IMR-90 (cell line): ENCODE measurements at regions not wholly inside any gene's neighbourhood (a gene's known extent, or its start where the extent isn't known, plus 50 kb on each side); places are given as distances from the start of the nearest gene placed in this dataset.

ENCODE experiments used
- CTCF ChIP-seq: conservative IDR thresholded peaks from 2 replicates; pipeline ENCODE4 v1.5.1; 2012; ENCODE audit warnings: mild to moderate bottlenecking, low read depth, low read length, improper control_type of control experiment
- FOS ChIP-seq: fragments of 150-350 bp; IDR thresholded peaks from 2 replicates; pipeline ENCODE4 v1.6.1; 2016; ENCODE audit warnings: low read depth, low read length
- MAZ ChIP-seq: IDR thresholded peaks from 2 replicates; pipeline ENCODE4 v1.6.1; 2012; ENCODE audit warnings: low read depth, mild to moderate bottlenecking, low read length, improper control_type of control experiment, moderate library complexity, borderline replicate concordance
- POLR2A ChIP-seq: IDR thresholded peaks from 2 replicates; pipeline ENCODE4 v1.6.1; 2012; ENCODE audit warnings: mild to moderate bottlenecking, low read depth, low read length
- RAD21 ChIP-seq: IDR thresholded peaks from 2 replicates; pipeline ENCODE4 v1.6.1; 2012; ENCODE audit warnings: low read length, improper control_type of control experiment
- RCOR1 ChIP-seq: IDR thresholded peaks from 2 replicates; pipeline ENCODE4 v1.6.1; 2012; ENCODE audit warnings: mild to moderate bottlenecking, low read length, improper control_type of control experiment; ENCODE audit not compliant: insufficient replicate concordance
- RFX5 ChIP-seq: IDR thresholded peaks from 2 replicates; pipeline ENCODE4 v1.8.0; 2012; ENCODE audit warnings: low read depth, mild to moderate bottlenecking, low read length, moderate library complexity
- SMC3 ChIP-seq: fragments of 150-350 bp; IDR thresholded peaks from 2 replicates; pipeline ENCODE4 v1.6.1; 2016; ENCODE audit warnings: low read depth, mild to moderate bottlenecking, antibody characterized with exemption, low read length, moderate library complexity
- USF2 ChIP-seq: fragments of 150-350 bp; IDR thresholded peaks from 2 replicates; pipeline ENCODE4 v1.6.1; 2017; ENCODE audit warnings: mild to moderate bottlenecking, antibody characterized with exemption, low read length, low read depth

- TF ChIP-seq POLR2A, result no peak
- no peak for TF ChIP-seq CTCF
- no peak for TF ChIP-seq SMC3
- no peak for TF ChIP-seq FOS
- no peak for TF ChIP-seq RAD21
- TF ChIP-seq RCOR1, result no peak
- TF ChIP-seq RFX5, result no peak
- no peak for TF ChIP-seq MAZ
- TF ChIP-seq USF2, result no peak
Observed at GRCh38 chr2:195601361-195601760, 55.7 kb upstream of the SLC39A10 start.
